T47D (cell line): ENCODE measurements at regions not wholly inside any gene's neighbourhood (a gene's known extent, or its start where the extent isn't known, plus 50 kb on each side); places are given as distances from the start of the nearest gene placed in this dataset.
A peak's percentile ranks its signal among the peaks of the same experiment; 100 is the strongest.

ENCODE experiments used
- DNase-seq, 2 experiments: peaks; one replicate each; pipeline versions ENCODE4 v3.0.0 to v3.0.0-alpha.2; 2011 to 2012; ENCODE audit warnings: low read depth in 1 of 2, low spot score in 1 of 2
- JUND ChIP-seq: IDR thresholded peaks from 2 replicates; pipeline ENCODE4 v1.6.1; 2012; ENCODE audit warnings: low read depth
- in situ Hi-C: cut with HindIII; loops from 2 replicates; pipeline ENCODE4 v1.10.0; 2016; ENCODE audit warnings: low sequenced_read_pairs, low pct_unique_long_range_greater_than_20kb

- DNase-seq: no peak
- in situ Hi-C loops: no loop called here
- TF ChIP-seq JUND: no peak
These were observed 802.5 kb upstream of the DPPA4 start for GRCh38 chr3:110139821-110140220.

GRCh38 chr3:110149763-110150162 is 812.4 kb upstream of the DPPA4 start:
- TF ChIP-seq JUND: no peak
- in situ Hi-C loops: no loop called here
- no peak for DNase-seq

GRCh38 chr3:110157221-110157620 is 819.9 kb upstream of the DPPA4 start:
- in situ Hi-C loops: no loop called here
- no peak for DNase-seq
- no peak for TF ChIP-seq JUND

GRCh38 chr3:110164632-110165369 is 827.5 kb upstream of the DPPA4 start:
- in situ Hi-C loops: no loop called here
- no peak for TF ChIP-seq JUND
- DNase-seq: no peak

GRCh38 chr3:110165370-110165743 is 828.0 kb upstream of the DPPA4 start:
- peak in 1 of 2 experiments; percentile 20 for DNase-seq
- TF ChIP-seq JUND: no peak
- in situ Hi-C loops: no loop called here

GRCh38 chr3:110165753-110166152 is 828.4 kb upstream of the DPPA4 start:
- DNase-seq: peak in 1 of 2 experiments; percentile 56
- in situ Hi-C loops: no loop called here
- TF ChIP-seq JUND: no peak

- in situ Hi-C loops: no loop called here
- DNase-seq: no peak
- TF ChIP-seq JUND: no peak
These were observed 829.4 kb upstream of the DPPA4 start for GRCh38 chr3:110166791-110167190.

GRCh38 chr3:110174908-110175307 is 837.6 kb upstream of the DPPA4 start:
- TF ChIP-seq JUND: no peak
- in situ Hi-C loops: no loop called here
- DNase-seq: no peak

GRCh38 chr3:110178965-110179364 is 841.6 kb upstream of the DPPA4 start:
- in situ Hi-C loops: no loop called here
- DNase-seq: no peak
- TF ChIP-seq JUND: no peak

GRCh38 chr3:110180733-110181132 is 843.4 kb upstream of the DPPA4 start:
- in situ Hi-C loops: no loop called here
- TF ChIP-seq JUND: no peak
- peak in 1 of 2 experiments; percentile 19 for DNase-seq

- no peak for DNase-seq
- in situ Hi-C loops: no loop called here
- no peak for TF ChIP-seq JUND
These were observed 843.9 kb upstream of the DPPA4 start for GRCh38 chr3:110181226-110181625.

- no peak for TF ChIP-seq JUND
- in situ Hi-C loops: no loop called here
- no peak for DNase-seq
These were observed 847.2 kb upstream of the DPPA4 start for GRCh38 chr3:110184536-110184935.

GRCh38 chr3:110193074-110193473 is 855.7 kb upstream of the DPPA4 start:
- in situ Hi-C loops: no loop called here
- no peak for TF ChIP-seq JUND
- DNase-seq: no peak

- DNase-seq: peak in 1 of 2 experiments; percentile 1
- in situ Hi-C loops: no loop called here
- TF ChIP-seq JUND: no peak
These were observed 861.6 kb upstream of the DPPA4 start for GRCh38 chr3:110198717-110199587.
